ENCODE measurements at regions not wholly inside any gene's neighbourhood (a gene's known extent, or its start where the extent isn't known, plus 50 kb on each side); places are given as distances from the start of the nearest gene placed in this dataset.

DNA sequence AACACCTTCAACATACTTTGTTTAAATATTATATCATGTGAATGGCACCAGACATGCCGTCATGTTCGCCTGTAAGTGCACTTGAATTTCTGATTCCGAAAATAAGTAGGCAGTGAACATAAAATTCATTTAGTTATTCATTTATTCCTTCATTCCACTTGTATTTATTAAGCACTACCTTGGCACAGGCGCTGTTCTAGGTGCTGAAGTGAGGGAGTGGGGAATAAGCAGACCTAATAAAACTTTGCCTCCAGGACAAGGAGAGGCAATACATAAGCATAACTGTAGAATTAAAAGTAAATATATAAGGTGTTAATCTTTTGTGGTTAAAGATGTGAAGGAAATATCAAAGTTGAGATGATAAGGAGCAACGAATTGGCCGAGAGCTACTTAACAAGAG is 297.4 kb downstream of the TENT4A start:
- intact Hi-C loops (cut with DNase I), result no loop called here
- TF ChIP-seq, protein P1, sequence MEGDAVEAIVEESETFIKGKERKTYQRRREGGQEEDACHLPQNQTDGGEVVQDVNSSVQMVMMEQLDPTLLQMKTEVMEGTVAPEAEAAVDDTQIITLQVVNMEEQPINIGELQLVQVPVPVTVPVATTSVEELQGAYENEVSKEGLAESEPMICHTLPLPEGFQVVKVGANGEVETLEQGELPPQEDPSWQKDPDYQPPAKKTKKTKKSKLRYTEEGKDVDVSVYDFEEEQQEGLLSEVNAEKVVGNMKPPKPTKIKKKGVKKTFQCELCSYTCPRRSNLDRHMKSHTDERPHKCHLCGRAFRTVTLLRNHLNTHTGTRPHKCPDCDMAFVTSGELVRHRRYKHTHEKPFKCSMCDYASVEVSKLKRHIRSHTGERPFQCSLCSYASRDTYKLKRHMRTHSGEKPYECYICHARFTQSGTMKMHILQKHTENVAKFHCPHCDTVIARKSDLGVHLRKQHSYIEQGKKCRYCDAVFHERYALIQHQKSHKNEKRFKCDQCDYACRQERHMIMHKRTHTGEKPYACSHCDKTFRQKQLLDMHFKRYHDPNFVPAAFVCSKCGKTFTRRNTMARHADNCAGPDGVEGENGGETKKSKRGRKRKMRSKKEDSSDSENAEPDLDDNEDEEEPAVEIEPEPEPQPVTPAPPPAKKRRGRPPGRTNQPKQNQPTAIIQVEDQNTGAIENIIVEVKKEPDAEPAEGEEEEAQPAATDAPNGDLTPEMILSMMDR (IDR thresholded peaks at IDR 0.05), result no peak
- no peaks in the 10 kb centered on the region for H3K36me3 ChIP-seq (ENCODE audit: insufficient read depth in 1 of 2, low read depth in 1 of 2)
- no peak overlapping the region for H3K27ac ChIP-seq
- ATAC-seq, result no peak
- 54 to 63% (median 61%) methylated on average over 6 of the region's 6 CpGs for WGBS, 3 donors
- H3K27me3 ChIP-seq (ENCODE audit: insufficient read depth in 3 of 3, low read length in 2 of 3), result peaks cover 0 to 1% (median 0%) of the 10 kb centered on the region in 3 donors
- no peaks in the 10 kb centered on the region for H3K9me3 ChIP-seq
- no peak for DNase-seq
- no peak overlapping the region for H3K4me3 ChIP-seq
- H3K4me1 ChIP-seq, result no peaks in the 10 kb centered on the region

DNA sequence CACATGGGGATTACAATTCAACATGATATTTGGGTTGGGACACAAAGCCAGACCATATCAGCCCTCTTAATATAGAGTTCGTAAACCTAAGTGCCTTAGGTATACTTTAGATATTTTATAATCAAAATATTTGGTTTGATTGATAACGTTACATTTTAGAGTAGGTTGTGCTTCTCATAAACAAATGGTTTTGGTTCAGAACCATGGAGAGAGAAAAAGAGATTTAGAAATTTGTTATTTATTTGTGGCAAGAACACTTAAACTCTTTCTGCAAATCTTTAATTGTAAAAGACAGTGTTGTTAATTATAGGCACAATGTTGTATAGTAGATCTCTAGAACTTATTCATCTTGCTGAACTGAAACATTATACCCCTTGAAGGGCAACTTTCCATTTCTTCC is 298.8 kb downstream of the TENT4A start:
- no peaks in the 10 kb centered on the region for H3K36me3 ChIP-seq (ENCODE audit: insufficient read depth in 1 of 2, low read depth in 1 of 2)

DNA sequence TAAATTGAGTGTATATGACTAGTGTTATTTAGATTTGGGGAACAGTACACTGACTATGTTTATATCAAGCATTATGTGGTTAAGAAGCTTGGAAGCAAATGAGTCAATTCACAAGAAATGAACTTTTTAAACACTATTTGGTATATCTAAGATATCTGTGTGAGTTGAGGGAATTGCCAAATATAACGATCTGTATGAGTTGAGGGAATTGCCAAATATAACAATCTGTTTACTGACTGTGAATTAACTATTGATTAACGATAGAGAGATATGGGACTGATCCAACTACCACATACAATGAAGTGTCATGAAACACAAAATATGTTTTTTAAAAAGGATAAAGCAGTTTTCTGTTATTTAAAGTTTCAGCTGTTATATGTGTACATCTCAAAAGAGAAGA is 301.4 kb downstream of the TENT4A start:
- no peak for DNase-seq
- ATAC-seq, result no peak
- TF ChIP-seq, protein P1 (IDR thresholded peaks at IDR 0.05), result no peak
- no peak overlapping the region for H3K27ac ChIP-seq
- no peaks in the 10 kb centered on the region for H3K27me3 ChIP-seq (ENCODE audit: insufficient read depth in 3 of 3, low read length in 2 of 3)
- H3K4me3 ChIP-seq, result no peak overlapping the region
- no peaks in the 10 kb centered on the region for H3K9me3 ChIP-seq
- WGBS, 3 donors, result 68 to 73% (median 69%) methylated on average over 2 of the region's 2 CpGs
- no peaks in the 10 kb centered on the region for H3K4me1 ChIP-seq
- intact Hi-C loops (cut with DNase I), result no loop called here
- no peaks in the 10 kb centered on the region for H3K36me3 ChIP-seq (ENCODE audit: insufficient read depth in 1 of 2, low read depth in 1 of 2)

More for the DNA sequence above, 298.8 kb downstream of the TENT4A start:
- Histone ChIP-seq H3K27me3 (ENCODE audit: insufficient read depth in 3 of 3, low read length in 2 of 3) (peaks cover 0 to 1% (median 0%) of the 10 kb centered on the region in 3 donors), H3K4me3 (no peak overlapping the region), H3K9me3 (no peaks in the 10 kb centered on the region), H3K27ac (no peak overlapping the region), H3K4me1 (no peaks in the 10 kb centered on the region)
- DNase-seq (no peak), ATAC-seq (no peak)
- intact Hi-C loops (cut with DNase I), result no loop called here
- TF ChIP-seq, protein P1 (IDR thresholded peaks at IDR 0.05), result no peak
- 71 to 78% (median 77%) methylated on average over 2 of the region's 2 CpGs for WGBS, 3 donors

DNA sequence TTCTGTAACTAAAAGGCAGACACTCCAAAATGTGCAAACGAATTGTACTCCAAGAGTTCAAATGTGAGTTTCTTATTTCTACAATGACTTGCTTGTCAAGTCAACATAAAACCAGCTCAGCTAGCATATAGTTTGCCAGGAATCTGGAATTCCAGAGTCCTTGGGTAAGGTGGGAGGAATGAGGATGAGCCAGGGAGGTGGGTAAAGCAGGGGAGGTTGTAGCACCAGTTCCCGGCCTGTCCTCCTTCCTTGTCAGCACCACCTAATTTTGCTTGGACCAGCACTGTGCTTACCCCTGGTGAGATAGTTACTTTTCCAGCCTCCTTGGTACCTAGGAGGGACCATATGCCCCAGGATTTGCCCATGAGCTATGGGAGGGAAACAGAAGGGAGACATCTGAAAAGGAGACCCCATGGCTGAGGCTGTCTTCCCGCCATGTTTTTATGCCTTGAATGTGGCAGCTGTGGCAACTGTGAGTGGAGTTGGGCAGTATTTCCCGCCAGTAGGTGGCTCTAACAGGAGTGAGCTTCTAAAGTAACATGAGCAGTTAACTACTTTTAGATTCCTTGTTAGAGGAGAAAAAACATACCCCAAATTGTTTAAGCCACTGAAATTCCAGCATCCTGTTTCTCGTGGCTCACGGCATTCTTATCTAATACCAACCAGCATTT is 302.5 kb downstream of the TENT4A start:
- Histone ChIP-seq H3K4me1 (no peaks in the 10 kb centered on the region), H3K9me3 (peaks cover 4% of the 10 kb centered on the region), H3K27ac (no peak overlapping the region), H3K27me3 (ENCODE audit: insufficient read depth in 3 of 3, low read length in 2 of 3) (no peaks in the 10 kb centered on the region), H3K4me3 (no peak overlapping the region), H3K36me3 (ENCODE audit: insufficient read depth in 1 of 2, low read depth in 1 of 2) (no peaks in the 10 kb centered on the region)
- DNase-seq (no peak), ATAC-seq (no peak)
- 63 to 71% (median 65%) methylated on average over 6 of the region's 6 CpGs for WGBS, 3 donors
- TF ChIP-seq, protein P1 (IDR thresholded peaks at IDR 0.05), result no peak
- intact Hi-C loops (cut with DNase I), result no loop called here

All from psoas muscle (tissue), 7 donors.